HuH-7.5 (cell line): ENCODE measurements at regions not wholly inside any gene's neighbourhood (a gene's known extent, or its start where the extent isn't known, plus 50 kb on each side); places are given as distances from the start of the nearest gene placed in this dataset.
"Not testable (repeated sequence)": the region's sequence is repeated elsewhere in the genome, so short reads cannot be mapped to it uniquely, and the experiment has no call there.

Experiments
- DNase-seq: peaks from one replicate; pipeline ENCODE4 v3.0.0; 2011; ENCODE audit warnings: low spot score

- DNase-seq: no peak
These were observed 88.2 kb downstream of the KLHL28 start for GRCh38 chr14:44873536-44873935.

- no peak for DNase-seq
These were observed 95.0 kb downstream of the KLHL28 start for GRCh38 chr14:44866770-44867169.

GRCh38 chr14:44866322-44866721 lies 95.4 kb downstream of the KLHL28 start:
- DNase-seq: no peak

GRCh38 chr14:44863271-44863670 lies 98.5 kb downstream of the KLHL28 start:
- DNase-seq: no peak

GRCh38 chr14:44854114-44854513 lies 107.6 kb downstream of the KLHL28 start:
- no peak for DNase-seq

GRCh38 chr14:44847526-44848309 lies 114.0 kb downstream of the KLHL28 start:
- no peak for DNase-seq

GRCh38 chr14:44846232-44846824 lies 115.4 kb downstream of the KLHL28 start:
- DNase-seq: no peak

- DNase-seq: not testable (repeated sequence)
These were observed 125.8 kb downstream of the KLHL28 start for GRCh38 chr14:44835928-44836327.

- no peak for DNase-seq
These were observed 128.2 kb downstream of the KLHL28 start for GRCh38 chr14:44833376-44834060.

- no peak for DNase-seq
These were observed 131.4 kb downstream of the KLHL28 start for GRCh38 chr14:44830371-44830770.

GRCh38 chr14:44829021-44829420 lies 132.7 kb downstream of the KLHL28 start:
- no peak for DNase-seq

GRCh38 chr14:44828023-44828422 lies 133.7 kb downstream of the KLHL28 start:
- DNase-seq: no peak

GRCh38 chr14:44820230-44820964 lies 141.3 kb downstream of the KLHL28 start:
- DNase-seq: no peak

- no peak for DNase-seq
These were observed 147.6 kb downstream of the KLHL28 start for GRCh38 chr14:44814196-44814595.

GRCh38 chr14:44812672-44813071 lies 149.1 kb downstream of the KLHL28 start:
- DNase-seq: no peak

- DNase-seq: no peak
These were observed 157.4 kb downstream of the KLHL28 start for GRCh38 chr14:44804391-44804790.

GRCh38 chr14:44803239-44803905 lies 158.4 kb downstream of the KLHL28 start:
- DNase-seq: peak; percentile 29

GRCh38 chr14:44798386-44799242 lies 163.1 kb downstream of the KLHL28 start:
- no peak for DNase-seq

- DNase-seq: no peak
These were observed 166.0 kb downstream of the KLHL28 start for GRCh38 chr14:44795725-44796124.

GRCh38 chr14:44791730-44792129 lies 170.0 kb downstream of the KLHL28 start:
- no peak for DNase-seq

GRCh38 chr14:44788612-44789011 lies 173.1 kb downstream of the KLHL28 start:
- DNase-seq: no peak
